H9 (cell line): ENCODE measurements at regions not wholly inside any gene's neighbourhood (a gene's known extent, or its start where the extent isn't known, plus 50 kb on each side); places are given as distances from the start of the nearest gene placed in this dataset.

Experiments
- DNase-seq: peaks from one replicate; pipeline ENCODE4 v3.0.0-alpha.2; 2017
- H2AFZ ChIP-seq: one replicate; pipeline ENCODE4 v1.6.1; 2013; ENCODE audit warnings: mild to moderate bottlenecking, low read length, control low read depth, moderate library complexity
- H2AK5ac ChIP-seq: 2 replicates; pipeline ENCODE4 v1.6.1; 2013; ENCODE audit warnings: low read length, control low read depth, mixed read lengths; ENCODE audit not compliant: insufficient read length
- H2BK120ac ChIP-seq: one replicate; pipeline ENCODE4 v1.6.1; 2013; ENCODE audit warnings: low read depth, mild to moderate bottlenecking, low read length, control low read depth, inconsistent platforms; ENCODE audit not compliant: poor library complexity, severe bottlenecking
- H2BK12ac ChIP-seq: 2 replicates; pipeline ENCODE4 v1.6.1; 2013; ENCODE audit warnings: low read length, control low read depth, mixed read lengths, low read depth; ENCODE audit not compliant: insufficient read length
- H2BK15ac ChIP-seq: 2 replicates; pipeline ENCODE4 v1.6.1; 2013; ENCODE audit warnings: low read depth, low read length, control low read depth
- H2BK20ac ChIP-seq: one replicate; pipeline ENCODE4 v1.6.1; 2013; ENCODE audit warnings: low read depth, mild to moderate bottlenecking, low read length, control low read depth, inconsistent platforms; ENCODE audit not compliant: poor library complexity, severe bottlenecking
- H2BK5ac ChIP-seq: 2 replicates; pipeline ENCODE4 v1.6.1; 2013; ENCODE audit warnings: low read length, control low read depth, mixed read lengths; ENCODE audit not compliant: insufficient read length
- H3K14ac ChIP-seq: 2 replicates; pipeline ENCODE4 v1.6.1; 2013; ENCODE audit warnings: low read length, control low read depth; ENCODE audit not compliant: insufficient read depth
- H3K18ac ChIP-seq: 2 replicates; pipeline ENCODE4 v1.6.1; 2013; ENCODE audit warnings: low read depth, mild to moderate bottlenecking, mixed read lengths, low read length, control low read depth; ENCODE audit not compliant: insufficient read length
- H3K23ac ChIP-seq: 2 replicates; pipeline ENCODE4 v1.6.1; 2013; ENCODE audit warnings: low read length, control low read depth, mixed read lengths, low read depth; ENCODE audit not compliant: insufficient read length
- H3K23me2 ChIP-seq: 2 replicates; pipeline ENCODE4 v1.6.1; 2013; ENCODE audit warnings: low read depth, mild to moderate bottlenecking, mixed read lengths, low read length, control low read depth; ENCODE audit not compliant: insufficient read length, poor library complexity, severe bottlenecking
- H3K27ac ChIP-seq: 2 replicates; pipeline ENCODE4 v1.5.1; 2013; ENCODE audit warnings: low read length, control low read depth, mixed read lengths, low read depth; ENCODE audit not compliant: insufficient read length
- H3K27me3 ChIP-seq: 2 replicates; pipeline ENCODE4 v1.6.1; 2013; ENCODE audit warnings: low read length, control low read depth, inconsistent platforms; ENCODE audit not compliant: insufficient read depth
- H3K4ac ChIP-seq: 2 replicates; pipeline ENCODE4 v1.6.1; 2013; ENCODE audit warnings: low read depth, mild to moderate bottlenecking, control low read depth, inconsistent platforms, low read length, moderate library complexity
- H3K4me1 ChIP-seq: 2 replicates; pipeline ENCODE4 v1.6.1; 2013; ENCODE audit warnings: low read length, control low read depth, inconsistent platforms; ENCODE audit not compliant: insufficient read depth
- H3K4me2 ChIP-seq: 2 replicates; pipeline ENCODE4 v1.6.1; 2013; ENCODE audit warnings: low read length, control low read depth, mixed read lengths; ENCODE audit not compliant: insufficient read length, insufficient read depth
- H3K56ac ChIP-seq: 2 replicates; pipeline ENCODE4 v1.6.1; 2013; ENCODE audit warnings: low read depth, mild to moderate bottlenecking, mixed read lengths, low read length, control low read depth; ENCODE audit not compliant: insufficient read length
- H3K79me1 ChIP-seq: 2 replicates; pipeline ENCODE4 v1.6.1; 2013; ENCODE audit warnings: low read depth, mild to moderate bottlenecking, moderate library complexity, low read length, control low read depth, inconsistent platforms; ENCODE audit not compliant: insufficient read depth, poor library complexity, severe bottlenecking
- H3K79me2 ChIP-seq: 2 replicates; pipeline ENCODE4 v1.6.1; 2013; ENCODE audit warnings: low read length, control low read depth, inconsistent platforms; ENCODE audit not compliant: insufficient read depth
- H3K9ac ChIP-seq: 2 replicates; pipeline ENCODE4 v1.6.1; 2013; ENCODE audit warnings: low read length, control low read depth, mixed read lengths; ENCODE audit not compliant: insufficient read length; ENCODE audit errors: extremely low read depth
- H3K9me3 ChIP-seq: one replicate; pipeline ENCODE4 v1.6.1; 2013; ENCODE audit warnings: low read depth, low read length, inconsistent platforms; ENCODE audit not compliant: control insufficient read depth
- H3T11ph ChIP-seq: one replicate; pipeline ENCODE4 v1.6.1; 2013; ENCODE audit warnings: mild to moderate bottlenecking, low read length, control low read depth, inconsistent platforms
- H4K20me1 ChIP-seq: one replicate; pipeline ENCODE4 v1.6.1; 2013; ENCODE audit not compliant: control insufficient read depth, insufficient read length, insufficient read depth
- H4K5ac ChIP-seq: 2 replicates; pipeline ENCODE4 v1.6.1; 2013; ENCODE audit warnings: low read depth, mild to moderate bottlenecking, mixed read lengths, low read length, control low read depth; ENCODE audit not compliant: insufficient read length
- H4K8ac ChIP-seq: replicated peaks from 2 replicates; pipeline ENCODE4 v1.6.1; 2013; ENCODE audit warnings: low read length, control low read depth, mixed read lengths, low read depth; ENCODE audit not compliant: insufficient read length
- H4K91ac ChIP-seq: 2 replicates; pipeline ENCODE4 v1.6.1; 2013; ENCODE audit warnings: low read depth, mild to moderate bottlenecking, moderate library complexity, mixed read lengths, low read length, control low read depth; ENCODE audit not compliant: insufficient read length
- H3K27ac Mint-ChIP-seq, 3 experiments: 2 replicates in 2 of 3; 3 replicates in 1 of 3; pipeline ENCODE4 v1.8.0; 2020 to 2021; ENCODE audit warnings: mixed read lengths in 3 of 3, mild to moderate bottlenecking in 1 of 3, moderate library complexity in 1 of 3
- H3K27me3 Mint-ChIP-seq: 2 replicates; pipeline ENCODE4 v1.8.0; 2021; ENCODE audit warnings: low read depth, mild to moderate bottlenecking, moderate library complexity, mixed read lengths
- H3K36me3 Mint-ChIP-seq, 3 experiments: 2 replicates in 2 of 3; 3 replicates in 1 of 3; pipeline ENCODE4 v1.8.0; 2020 to 2021; ENCODE audit warnings: low read depth in 3 of 3, mixed read lengths in 3 of 3; ENCODE audit not compliant: insufficient read depth in 1 of 3
- H3K4me1 Mint-ChIP-seq, 2 experiments: 2 replicates each; pipeline ENCODE4 v1.8.0; 2020; ENCODE audit warnings: mixed read lengths in 2 of 2
- H3K4me3 Mint-ChIP-seq, 2 experiments: 2 replicates in 1 of 2; 3 replicates in 1 of 2; pipeline ENCODE4 v1.8.0; 2020 to 2021; ENCODE audit warnings: mild to moderate bottlenecking in 2 of 2, mixed read lengths in 2 of 2, moderate library complexity in 1 of 2
- H3K9me3 Mint-ChIP-seq, 2 experiments: 2 replicates in 1 of 2; 3 replicates in 1 of 2; pipeline ENCODE4 v1.8.0; 2020; ENCODE audit warnings: mild to moderate bottlenecking in 2 of 2, mixed read lengths in 2 of 2, moderate library complexity in 1 of 2
- CTCF ChIP-seq: fragments of 200-600 bp; sonication (generic); conservative IDR thresholded peaks from 3 replicates; pipeline ENCODE4 v1.8.0; 2021; ENCODE audit warnings: antibody characterized with exemption, mild to moderate bottlenecking
- WGBS: extraction: QIAGEN DNeasy Blood & Tissue Kit; methylation state at CpG from one replicate; pipeline ENCODE4 v1.1.7; 2013; ENCODE audit warnings: missing lambda C conversion rate, low lambda C conversion rate, mixed read lengths; ENCODE audit not compliant: insufficient read length; ENCODE audit errors: extremely low coverage; 5-methylcytosine and 5-hydroxymethylcytosine counted together

GRCh38 chr5:163760498-163760897, 255.1 kb downstream of the MAT2B start:
- Histone ChIP-seq H3K4me2 (no peak overlapping the region), H3K4me1 (no peaks in the 10 kb centered on the region), H4K5ac (no peak overlapping the region), H3K4ac (no peak overlapping the region), H3K23me2 (no peaks in the 10 kb centered on the region), H3K56ac (no peak overlapping the region), H3K27ac (no peak overlapping the region), H3K9ac (no peak overlapping the region), H2BK20ac (no peak overlapping the region), H2BK12ac (no peak overlapping the region), H4K20me1 (no peaks in the 10 kb centered on the region), H3K79me1 (no peaks in the 10 kb centered on the region), H2BK5ac (no peak overlapping the region), H2AK5ac (no peak overlapping the region), H3K79me2 (no peaks in the 10 kb centered on the region), H3K14ac (no peak overlapping the region), H3K18ac (no peak overlapping the region), H3K27me3 (no peaks in the 10 kb centered on the region), H4K91ac (no peak overlapping the region), H2AFZ (no peak overlapping the region), H2BK15ac (no peak overlapping the region), H4K8ac (no peak overlapping the region), H3K23ac (no peak overlapping the region), H2BK120ac (no peak overlapping the region), H3K9me3 (no peaks in the 10 kb centered on the region), H3T11ph (no peak overlapping the region)
- no peak for DNase-seq
- Mint-ChIP-seq H3K27me3 (no peaks in the 10 kb centered on the region), H3K4me3 (no peak overlapping the region), H3K27ac (no peak overlapping the region), H3K36me3 (no peaks in the 10 kb centered on the region), H3K9me3 (no peaks in the 10 kb centered on the region), H3K4me1 (peaks cover 2% of the 10 kb centered on the region in 2 experiments)
- TF ChIP-seq CTCF: no peak
- WGBS: no CpG with 5 or more reads among the region's 3 CpGs
